Mucosa of descending colon (tissue), 3 donors: ENCODE measurements at regions not wholly inside any gene's neighbourhood (a gene's known extent, or its start where the extent isn't known, plus 50 kb on each side); places are given as distances from the start of the nearest gene placed in this dataset.

Source experiments
- ATAC-seq: fragments of 200-7000 bp; cut with Tn5 transposase; one replicate; pipeline ENCODE4 v1.9.1; 2020; ENCODE audit warnings: mild to moderate bottlenecking, moderate library complexity
- DNase-seq, 3 donors: peaks; one replicate each; pipeline ENCODE4 v3.0.0-alpha.2; 2020
- H3K36me3 ChIP-seq: fragments of 200-600 bp; one replicate; pipeline ENCODE4 v1.8.0; 2021; ENCODE audit warnings: low read depth, mild to moderate bottlenecking
- H3K4me1 ChIP-seq: fragments of 200-600 bp; one replicate; pipeline ENCODE4 v1.8.0; 2021; ENCODE audit warnings: low read depth, mild to moderate bottlenecking
- H3K4me3 ChIP-seq: fragments of 200-600 bp; one replicate; pipeline ENCODE4 v1.8.0; 2021; ENCODE audit warnings: mild to moderate bottlenecking
- H3K9me3 ChIP-seq: fragments of 200-600 bp; one replicate; pipeline ENCODE4 v1.8.0; 2021; ENCODE audit warnings: mild to moderate bottlenecking
- intact Hi-C, 2 donors: fragments of 100-400 bp; cut with DNase I in 1 of 2; cut with micrococcal nuclease in 1 of 2; formaldehyde crosslinking; loops; one replicate each; pipeline versions ENCODE4 v1.11.0 to v1.11.1; 2022; cut with DNase I, micrococcal nuclease
- TF ChIP-seq, protein P1 (sequence below): fragments of 200-600 bp; IDR thresholded peaks from one replicate; pipeline ENCODE4 v1.8.0; 2022; ENCODE audit warnings: antibody characterized with exemption, mild to moderate bottlenecking
- donor health status: DM: no; HTN: no; CAD: no; lungs with moderate emphysema.
- donor health status: DM: no; HTN: no; CAD: no.
- donor health status: DM: no; HTN: yes; CAD: no.

DNA sequence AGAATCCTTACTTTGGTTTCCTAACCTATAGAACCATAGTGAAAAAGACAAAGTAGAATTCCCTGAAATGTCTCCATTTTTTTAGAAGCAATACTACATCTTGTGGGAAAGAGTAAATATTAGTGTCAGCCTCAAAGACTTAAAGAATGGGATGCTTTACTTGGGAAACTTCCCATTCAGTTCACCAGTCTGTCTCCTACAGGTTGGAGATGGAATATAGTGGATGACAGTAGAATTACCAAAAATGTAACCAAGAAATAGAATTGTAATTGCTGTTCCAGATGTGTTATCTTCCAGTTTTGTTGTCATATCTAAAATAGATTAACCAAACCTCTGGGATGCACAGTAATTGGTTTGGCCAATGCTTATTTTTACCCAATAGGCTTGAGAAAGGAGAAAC is 338.6 kb upstream of the GRID2 start:
- TF ChIP-seq, protein P1, sequence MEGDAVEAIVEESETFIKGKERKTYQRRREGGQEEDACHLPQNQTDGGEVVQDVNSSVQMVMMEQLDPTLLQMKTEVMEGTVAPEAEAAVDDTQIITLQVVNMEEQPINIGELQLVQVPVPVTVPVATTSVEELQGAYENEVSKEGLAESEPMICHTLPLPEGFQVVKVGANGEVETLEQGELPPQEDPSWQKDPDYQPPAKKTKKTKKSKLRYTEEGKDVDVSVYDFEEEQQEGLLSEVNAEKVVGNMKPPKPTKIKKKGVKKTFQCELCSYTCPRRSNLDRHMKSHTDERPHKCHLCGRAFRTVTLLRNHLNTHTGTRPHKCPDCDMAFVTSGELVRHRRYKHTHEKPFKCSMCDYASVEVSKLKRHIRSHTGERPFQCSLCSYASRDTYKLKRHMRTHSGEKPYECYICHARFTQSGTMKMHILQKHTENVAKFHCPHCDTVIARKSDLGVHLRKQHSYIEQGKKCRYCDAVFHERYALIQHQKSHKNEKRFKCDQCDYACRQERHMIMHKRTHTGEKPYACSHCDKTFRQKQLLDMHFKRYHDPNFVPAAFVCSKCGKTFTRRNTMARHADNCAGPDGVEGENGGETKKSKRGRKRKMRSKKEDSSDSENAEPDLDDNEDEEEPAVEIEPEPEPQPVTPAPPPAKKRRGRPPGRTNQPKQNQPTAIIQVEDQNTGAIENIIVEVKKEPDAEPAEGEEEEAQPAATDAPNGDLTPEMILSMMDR, result no peak
- H3K9me3 ChIP-seq, result no peaks in the 10 kb centered on the region
- intact Hi-C loops, result no loop called here
- ATAC-seq (no peak), DNase-seq (no peak)
- no peak overlapping the region for H3K4me3 ChIP-seq
- H3K4me1 ChIP-seq, result no peaks in the 10 kb centered on the region
- H3K36me3 ChIP-seq, result no peaks in the 10 kb centered on the region

DNA sequence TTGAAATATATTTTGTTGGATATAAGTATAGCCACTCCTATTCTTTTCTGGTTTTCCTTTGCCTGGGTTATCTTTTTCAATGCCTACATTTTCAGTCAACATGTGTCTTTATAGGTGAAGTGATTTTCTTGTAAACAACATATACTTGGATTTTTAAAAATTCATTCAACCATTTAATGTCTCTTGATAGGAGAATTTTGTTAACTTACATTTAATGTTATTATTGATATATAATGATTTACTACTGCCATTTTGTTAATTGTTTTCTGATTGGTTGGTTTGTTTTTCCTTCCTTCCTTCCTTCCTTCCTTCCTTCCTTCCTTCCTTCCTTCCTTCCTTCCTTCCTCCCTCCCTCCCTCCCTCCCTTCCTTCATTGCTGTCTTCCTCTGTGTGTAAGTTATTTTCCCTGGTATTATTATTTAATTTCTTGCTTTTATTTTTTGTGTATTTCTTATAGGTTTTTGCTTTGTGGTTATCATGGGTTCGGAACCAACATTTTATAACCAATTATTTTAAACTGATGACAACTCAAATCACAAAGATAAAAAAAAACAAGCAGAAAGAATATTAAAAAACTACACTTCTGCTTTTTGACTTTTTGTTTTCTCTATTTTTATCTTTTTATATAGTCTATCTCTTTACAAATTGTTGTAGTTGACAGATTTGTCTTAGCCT is 330.1 kb upstream of the GRID2 start:
- H3K36me3 ChIP-seq, result no peaks in the 10 kb centered on the region
- intact Hi-C loops, result no loop called here
- no peaks in the 10 kb centered on the region for H3K9me3 ChIP-seq
- H3K4me1 ChIP-seq, result no peaks in the 10 kb centered on the region
- no peak for DNase-seq
- H3K4me3 ChIP-seq, result no peak overlapping the region
- no peak for ATAC-seq
- TF ChIP-seq, protein P1, result no peak

- intact Hi-C loops, result no loop called here
- H3K9me3 ChIP-seq, result no peaks in the 10 kb centered on the region
- no peaks in the 10 kb centered on the region for H3K36me3 ChIP-seq
- no peak for DNase-seq
- H3K4me1 ChIP-seq, result no peaks in the 10 kb centered on the region
- ATAC-seq, result no peak
- TF ChIP-seq, protein P1, result no peak
- H3K4me3 ChIP-seq, result no peak overlapping the region
Measured at GRCh38 chr4:91984466-91984865, 319.3 kb upstream of the GRID2 start.

- TF ChIP-seq, protein P1, result no peak
- ATAC-seq (no peak), DNase-seq (no peak)
- Histone ChIP-seq H3K4me3 (no peak overlapping the region), H3K4me1 (no peaks in the 10 kb centered on the region), H3K9me3 (no peaks in the 10 kb centered on the region), H3K36me3 (no peaks in the 10 kb centered on the region)
- intact Hi-C loops, result no loop called here
Measured at GRCh38 chr4:91989914-91990313, 313.9 kb upstream of the GRID2 start.

DNA sequence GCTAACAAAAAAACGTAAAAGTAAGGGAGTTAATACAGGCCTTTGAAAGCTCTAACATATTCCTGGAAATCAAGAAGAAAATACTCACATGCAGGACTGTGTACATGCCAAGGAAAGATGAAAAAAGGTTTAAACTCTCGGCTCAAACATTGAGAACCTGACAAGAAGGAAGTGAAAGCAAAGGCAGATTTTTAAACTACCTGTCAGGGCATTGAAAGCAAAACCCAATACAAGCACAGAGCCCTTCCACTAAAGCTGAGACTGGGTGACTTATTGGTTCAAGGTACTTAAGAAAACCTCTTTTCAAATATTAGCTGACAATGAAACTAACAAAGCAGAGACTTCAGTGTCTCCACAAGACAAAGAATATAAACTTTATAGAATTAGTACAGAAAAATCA is 313.0 kb upstream of the GRID2 start:
- DNase-seq, result no peak
- TF ChIP-seq, protein P1, result no peak
- H3K9me3 ChIP-seq, result no peaks in the 10 kb centered on the region

GRCh38 chr4:91997045-91997444 is 306.7 kb upstream of the GRID2 start:
- Histone ChIP-seq H3K36me3 (no peaks in the 10 kb centered on the region), H3K4me3 (no peak overlapping the region), H3K4me1 (no peaks in the 10 kb centered on the region), H3K9me3 (no peaks in the 10 kb centered on the region)
- TF ChIP-seq, protein P1, result no peak
- intact Hi-C loops, result no loop called here
- no peak for ATAC-seq
- DNase-seq, result no peak

More for the DNA sequence above, 313.0 kb upstream of the GRID2 start:
- Histone ChIP-seq H3K4me1 (no peaks in the 10 kb centered on the region), H3K36me3 (no peaks in the 10 kb centered on the region), H3K4me3 (no peak overlapping the region)
- no peak for ATAC-seq
- intact Hi-C loops, result no loop called here
